PFSK-1 (cell line): ENCODE measurements at regions not wholly inside any gene's neighbourhood (a gene's known extent, or its start where the extent isn't known, plus 50 kb on each side); places are given as distances from the start of the nearest gene placed in this dataset.

Source experiments
- FOXP2 ChIP-seq: optimal IDR thresholded peaks from 2 replicates; pipeline ENCODE3; 2011; ENCODE audit warnings: borderline replicate concordance, control low read depth, inconsistent platforms; ENCODE audit not compliant: insufficient read depth; ENCODE audit errors: extremely low read length, extremely low read depth
- POLR2AphosphoS5 ChIP-seq: IDR thresholded peaks from 2 replicates; pipeline ENCODE4 v1.6.1; 2012; ENCODE audit warnings: low read depth, mild to moderate bottlenecking, control low read depth, low read length, moderate library complexity
- REST ChIP-seq, 2 experiments: IDR thresholded peaks; 2 replicates each; pipeline versions ENCODE4 v1.6.1 to v1.8.0; 2011 to 2012; ENCODE audit warnings: low read depth in 2 of 2, low read length in 2 of 2, control low read depth in 1 of 2, inconsistent platforms in 1 of 2, mild to moderate bottlenecking in 1 of 2, moderate library complexity in 1 of 2; ENCODE audit not compliant: insufficient read depth in 1 of 2
- SIN3A ChIP-seq: IDR thresholded peaks from 2 replicates; pipeline ENCODE4 v1.6.1; 2012; ENCODE audit warnings: mild to moderate bottlenecking, low read length, moderate library complexity, borderline replicate concordance; ENCODE audit not compliant: insufficient read depth
- TAF1 ChIP-seq: IDR thresholded peaks from 2 replicates; pipeline ENCODE4 v1.6.1; 2012; ENCODE audit warnings: low read length, control low read depth, borderline replicate concordance; ENCODE audit not compliant: insufficient read depth

- TF ChIP-seq REST (IDR thresholded peaks at IDR 0.05; ENCODE audit: insufficient read depth in 1 of 2, low read depth in 2 of 2, low read length in 2 of 2), result no peak
- TF ChIP-seq SIN3A, result no peak
- TF ChIP-seq POLR2AphosphoS5, result no peak
- TF ChIP-seq TAF1, result no peak
- no peak for TF ChIP-seq FOXP2
Observed at GRCh38 chr5:63563008-63563917, 399.0 kb downstream of the HTR1A start.

GRCh38 chr5:63555874-63556273 lies 406.4 kb downstream of the HTR1A start:
- TF ChIP-seq SIN3A (no peak), TAF1 (no peak), POLR2AphosphoS5 (no peak), REST (IDR thresholded peaks at IDR 0.05; ENCODE audit: insufficient read depth in 1 of 2, low read depth in 2 of 2, low read length in 2 of 2) (no peak), FOXP2 (no peak)

GRCh38 chr5:63554191-63554590 lies 408.1 kb downstream of the HTR1A start:
- no peak for TF ChIP-seq TAF1
- no peak for TF ChIP-seq REST (IDR thresholded peaks at IDR 0.05; ENCODE audit: insufficient read depth in 1 of 2, low read depth in 2 of 2, low read length in 2 of 2)
- TF ChIP-seq SIN3A, result no peak
- no peak for TF ChIP-seq POLR2AphosphoS5
- no peak for TF ChIP-seq FOXP2

- TF ChIP-seq REST (IDR thresholded peaks at IDR 0.05; ENCODE audit: insufficient read depth in 1 of 2, low read depth in 2 of 2, low read length in 2 of 2), result no peak
- no peak for TF ChIP-seq TAF1
- TF ChIP-seq SIN3A, result no peak
Observed at GRCh38 chr5:63553073-63553472, 409.2 kb downstream of the HTR1A start.
